CD4-positive, alpha-beta T cell (primary cell): ENCODE measurements at regions not wholly inside any gene's neighbourhood (a gene's known extent, or its start where the extent isn't known, plus 50 kb on each side); places are given as distances from the start of the nearest gene placed in this dataset.

Source experiments
- ATAC-seq: fragments of 200-7000 bp; cut with Tn5 transposase; one replicate; pipeline ENCODE4 v1.10.0; 2022; ENCODE audit warnings: mild to moderate bottlenecking; ENCODE audit not compliant: poor library complexity
- CTCF ChIA-PET: fragments of 350-600 bp; sonication (Branson Sonifier 250); formaldehyde crosslinking; loops from one replicate; lab custom pipeline; 2021; ENCODE audit warnings: antibody characterized with exemption, inconsistent platforms; lab: Charles Lee
- POLR2A ChIA-PET: fragments of 350-600 bp; sonication (Branson Sonifier 250); formaldehyde crosslinking; loops from one replicate; lab custom pipeline; 2021; ENCODE audit warnings: antibody characterized with exemption, inconsistent platforms; lab: Charles Lee
- DNase-seq, 14 experiments: peaks; one replicate each; pipeline ENCODE4 v3.0.0-alpha.2; 2013 to 2020; ENCODE audit warnings: mixed read lengths in 2 of 14
- H3K27ac ChIP-seq, 2 donors: one replicate each; pipeline versions ENCODE4 v1.5.1 to v1.7.0; 2013; ENCODE audit warnings: low read length in 2 of 2, low read depth in 1 of 2, mild to moderate bottlenecking in 1 of 2
- H3K27me3 ChIP-seq, 2 experiments: 1 replicate in 1 of 2; 2 replicates in 1 of 2; pipeline versions ENCODE4 v1.6.1 to v1.7.0; 2013; ENCODE audit warnings: low read length in 2 of 2, control low read depth in 1 of 2, mild to moderate bottlenecking in 1 of 2, moderate library complexity in 1 of 2; ENCODE audit not compliant: insufficient read depth in 2 of 2, control insufficient read depth in 1 of 2
- H3K36me3 ChIP-seq: one replicate; pipeline ENCODE4 v1.6.1; 2013; ENCODE audit warnings: low read length, control low read depth; ENCODE audit not compliant: insufficient read depth
- H3K4me1 ChIP-seq: one replicate; pipeline ENCODE4 v1.6.1; 2013; ENCODE audit warnings: low read length, control low read depth; ENCODE audit not compliant: insufficient read depth
- H3K4me3 ChIP-seq: one replicate; pipeline ENCODE4 v1.5.1; 2013; ENCODE audit warnings: mild to moderate bottlenecking, low read length, moderate library complexity
- H3K9me3 ChIP-seq, 2 experiments: 1 replicate in 1 of 2; 2 replicates in 1 of 2; pipeline versions ENCODE4 v1.6.1 to v1.7.0; 2013; ENCODE audit warnings: low read length in 2 of 2, mild to moderate bottlenecking in 2 of 2, control low read depth in 1 of 2, moderate library complexity in 1 of 2; ENCODE audit not compliant: control insufficient read depth in 1 of 2, insufficient read depth in 1 of 2
- H3K27ac Mint-ChIP-seq: one replicate; pipeline ENCODE4 v1.8.0; 2020; ENCODE audit warnings: mixed read lengths
- H3K27me3 Mint-ChIP-seq: one replicate; pipeline ENCODE4 v1.8.0; 2021; ENCODE audit warnings: mixed read lengths
- H3K36me3 Mint-ChIP-seq: one replicate; pipeline ENCODE4 v1.8.0; 2021; ENCODE audit warnings: low read depth, mixed read lengths
- H3K4me1 Mint-ChIP-seq: one replicate; pipeline ENCODE4 v1.8.0; 2021; ENCODE audit warnings: low read depth, mixed read lengths
- H3K4me3 Mint-ChIP-seq: one replicate; pipeline ENCODE4 v1.8.0; 2020; ENCODE audit warnings: mild to moderate bottlenecking, mixed read lengths
- H3K9me3 Mint-ChIP-seq: one replicate; pipeline ENCODE4 v1.8.0; 2020; ENCODE audit warnings: mixed read lengths
- CTCF ChIP-seq: fragments of 200-600 bp; IDR thresholded peaks from one replicate; pipeline ENCODE4 v1.8.0; 2022; ENCODE audit warnings: antibody characterized with exemption, mild to moderate bottlenecking
- intact Hi-C, 2 experiments: fragments of 100-400 bp; cut with DNase I in 1 of 2; cut with micrococcal nuclease in 1 of 2; formaldehyde crosslinking; loops; one replicate each; pipeline versions ENCODE4 v1.15.1 to v1.9.0; 2023 to 2025; cut with DNase I, micrococcal nuclease

GRCh38 chr6:100194535-100194934 lies 200.5 kb upstream of the MCHR2 start:
- intact Hi-C loops, result no loop called here
- Histone ChIP-seq H3K4me3 (no peak overlapping the region), H3K9me3 (peaks cover 0 to 9% of the 10 kb centered on the region in 2 experiments), H3K4me1 (no peaks in the 10 kb centered on the region), H3K27ac (no peak overlapping the region), H3K36me3 (no peaks in the 10 kb centered on the region), H3K27me3 (no peaks in the 10 kb centered on the region)
- Mint-ChIP-seq H3K4me1 (no peaks in the 10 kb centered on the region), H3K27ac (no peak overlapping the region), H3K36me3 (no peaks in the 10 kb centered on the region), H3K27me3 (peaks cover 7% of the 10 kb centered on the region), H3K4me3 (no peak overlapping the region), H3K9me3 (no peaks in the 10 kb centered on the region)
- TF ChIP-seq CTCF, result no peak
- CTCF ChIA-PET, result no interaction called here
- POLR2A ChIA-PET, result no interaction called here
- ATAC-seq (no peak), DNase-seq (no peak)

GRCh38 chr6:100188754-100189153 lies 194.7 kb upstream of the MCHR2 start:
- Mint-ChIP-seq H3K9me3 (no peaks in the 10 kb centered on the region), H3K27ac (no peak overlapping the region), H3K4me1 (no peaks in the 10 kb centered on the region), H3K27me3 (peaks cover 10% of the 10 kb centered on the region), H3K4me3 (no peak overlapping the region), H3K36me3 (no peaks in the 10 kb centered on the region)
- POLR2A ChIA-PET, result no interaction called here
- no peaks in the 10 kb centered on the region for H3K4me1 ChIP-seq
- intact Hi-C loops, result no loop called here
- H3K4me3 ChIP-seq, result no peak overlapping the region
- H3K27me3 ChIP-seq, result no peaks in the 10 kb centered on the region
- CTCF ChIA-PET, result interaction anchor here (0.9 kb wide), 1 partner anchor 9 kb away, joined by 4 read pairs; no protein-coding TSS in a partner anchor
- H3K27ac ChIP-seq, result no peak overlapping the region
- no peak for DNase-seq
- ATAC-seq, result no peak
- H3K36me3 ChIP-seq, result no peaks in the 10 kb centered on the region
- no peaks in the 10 kb centered on the region for H3K9me3 ChIP-seq
- TF ChIP-seq CTCF, result no peak

GRCh38 chr6:100186552-100186951 lies 192.5 kb upstream of the MCHR2 start:
- H3K27me3 ChIP-seq, result no peaks in the 10 kb centered on the region
- CTCF ChIA-PET, result no interaction called here
- Mint-ChIP-seq H3K36me3 (no peaks in the 10 kb centered on the region), H3K27ac (no peak overlapping the region), H3K9me3 (no peaks in the 10 kb centered on the region), H3K4me3 (no peak overlapping the region), H3K27me3 (peaks cover 10% of the 10 kb centered on the region), H3K4me1 (no peaks in the 10 kb centered on the region)
- POLR2A ChIA-PET, result no interaction called here
- no peak overlapping the region for H3K27ac ChIP-seq
- H3K4me1 ChIP-seq, result no peaks in the 10 kb centered on the region
- no peak for TF ChIP-seq CTCF
- H3K36me3 ChIP-seq, result no peaks in the 10 kb centered on the region
- no peak overlapping the region for H3K4me3 ChIP-seq
- ATAC-seq (no peak), DNase-seq (no peak)
- no peaks in the 10 kb centered on the region for H3K9me3 ChIP-seq
- intact Hi-C loops, result no loop called here
